ENCODE measurements at regions not wholly inside any gene's neighbourhood (a gene's known extent, or its start where the extent isn't known, plus 50 kb on each side); places are given as distances from the start of the nearest gene placed in this dataset.

- Histone ChIP-seq H3K27ac (ENCODE audit: control insufficient read depth, insufficient read depth) (no peak overlapping the region), H3K27me3 (replicated peaks in 1 of 2; ENCODE audit: control insufficient read depth in 2 of 2, insufficient read depth in 2 of 2, low read length in 1 of 2) (no peaks in the 10 kb centered on the region; a peak in 3 of 4 replicates), H4K20me1 (ENCODE audit: control insufficient read depth, insufficient read depth) (no peaks in the 10 kb centered on the region), H3K9ac (ENCODE audit: control insufficient read depth, insufficient read depth, low read length) (no peak overlapping the region), H3K4me1 (ENCODE audit: control insufficient read depth, insufficient read depth, low read length) (no peaks in the 10 kb centered on the region), H3K36me3 (ENCODE audit: control insufficient read depth in 2 of 2, insufficient read depth in 2 of 2, low read length in 1 of 2) (no peaks in the 10 kb centered on the region), H3K4me3 (no peak overlapping the region), H2AFZ (ENCODE audit: control insufficient read depth, low read depth, low read length) (no peak overlapping the region), H3K79me2 (ENCODE audit: control insufficient read depth, insufficient read depth, low read length) (no peaks in the 10 kb centered on the region), H3K9me3 (replicated peaks; ENCODE audit: control insufficient read depth, insufficient read depth, low read length) (no peaks in the 10 kb centered on the region), H3K4me2 (ENCODE audit: control insufficient read depth, insufficient read depth) (no peak overlapping the region)
- BruUV-seq (replicated peaks), result no TSS peak
- RAD21 ChIA-PET (ENCODE audit: unreplicated experiment), result no interaction called here
- ATAC-seq, result no peak
- SMC1A ChIA-PET (ENCODE audit: uncharacterized antibody, unreplicated experiment), result no interaction called here
- TF ChIP-seq IRF5 (IDR thresholded peaks at IDR 0.05; ENCODE audit: borderline replicate concordance) (no peak), EP300 (IDR thresholded peaks at IDR 0.05; ENCODE audit: borderline replicate concordance in 1 of 2, control insufficient read depth in 1 of 2, low read depth in 2 of 2, low read length in 2 of 2) (no peak), POLR2AphosphoS5 (IDR thresholded peaks at IDR 0.05; ENCODE audit: low read length) (no peak), CHD4 (IDR thresholded peaks at IDR 0.05) (no peak), SMAD1 (IDR thresholded peaks at IDR 0.05; ENCODE audit: low read depth, partially characterized antibody) (no peak), PAX8 (IDR thresholded peaks at IDR 0.05) (no peak), NFIC (IDR thresholded peaks at IDR 0.05; ENCODE audit: low read depth, low read length) (no peak)
- FAIRE-seq, result no peak
- WGBS (ENCODE audit: insufficient coverage, insufficient replicate concordance, low lambda C conversion rate, missing lambda C conversion rate), result 42% methylated on average over 5 of the region's 5 CpGs
- in situ Hi-C loops (cut with MboI), result no loop called here
- POLR2A ChIA-PET, result no interaction called here
- CTCF ChIA-PET, result no interaction called here
- DNase-seq (ENCODE audit: low read depth, low spot score), result no peak
- intact Hi-C loops (cut with micrococcal nuclease; ENCODE audit: unreplicated experiment), result no loop called here
Observed at GRCh38 chr11:127119356-127119755, 118.8 kb upstream of the KIRREL3 start.

DNA sequence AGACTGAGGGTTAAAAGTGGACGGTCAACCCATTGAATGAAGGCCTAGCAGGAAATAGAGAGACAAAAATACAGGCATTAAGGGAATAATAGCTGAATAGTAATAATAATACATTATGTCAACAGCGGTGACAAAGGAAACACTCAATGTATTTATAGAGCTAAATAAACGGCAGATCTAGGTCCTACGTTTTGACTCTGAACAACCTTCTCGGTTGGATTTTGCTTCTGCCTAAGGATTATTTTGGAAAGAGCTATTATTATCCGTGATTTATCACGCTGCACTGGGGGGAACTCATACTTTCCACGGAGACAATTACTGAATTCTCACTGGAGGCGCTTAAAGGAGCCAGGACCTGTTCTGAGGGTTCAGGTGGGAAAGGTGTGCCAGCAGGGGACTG, 118.2 kb upstream of the KIRREL3 start:
- POLR2A ChIA-PET, result no interaction called here
- intact Hi-C loops (cut with micrococcal nuclease; ENCODE audit: unreplicated experiment) (no loop called here), in situ Hi-C loops (cut with MboI) (no loop called here)
- no peaks in the 10 kb centered on the region for H3K4me1 ChIP-seq (ENCODE audit: control insufficient read depth, insufficient read depth, low read length)
- no peak overlapping the region for H3K27ac ChIP-seq (ENCODE audit: control insufficient read depth, insufficient read depth)
- no peak overlapping the region for H3K9ac ChIP-seq (ENCODE audit: control insufficient read depth, insufficient read depth, low read length)
- WGBS (ENCODE audit: insufficient coverage, insufficient replicate concordance, low lambda C conversion rate, missing lambda C conversion rate), result 9% methylated on average over 9 of the region's 9 CpGs
- SMC1A ChIA-PET (ENCODE audit: uncharacterized antibody, unreplicated experiment), result no interaction called here
- H3K79me2 ChIP-seq (ENCODE audit: control insufficient read depth, insufficient read depth, low read length), result no peaks in the 10 kb centered on the region
- H3K9me3 ChIP-seq (replicated peaks; ENCODE audit: control insufficient read depth, insufficient read depth, low read length), result no peaks in the 10 kb centered on the region
- no TSS peak for BruUV-seq (replicated peaks)
- FAIRE-seq, result no peak
- DNase-seq (ENCODE audit: low read depth, low spot score), result no peak
- CTCF ChIA-PET, result no interaction called here
- H3K4me2 ChIP-seq (ENCODE audit: control insufficient read depth, insufficient read depth), result no peak overlapping the region
- H3K4me3 ChIP-seq, result no peak overlapping the region
- no peaks in the 10 kb centered on the region; a peak in 3 of 4 replicates for H3K27me3 ChIP-seq (replicated peaks in 1 of 2; ENCODE audit: control insufficient read depth in 2 of 2, insufficient read depth in 2 of 2, low read length in 1 of 2)
- no peaks in the 10 kb centered on the region for H4K20me1 ChIP-seq (ENCODE audit: control insufficient read depth, insufficient read depth)
- H2AFZ ChIP-seq (ENCODE audit: control insufficient read depth, low read depth, low read length), result no peak overlapping the region
- H3K36me3 ChIP-seq (ENCODE audit: control insufficient read depth in 2 of 2, insufficient read depth in 2 of 2, low read length in 1 of 2), result no peaks in the 10 kb centered on the region
- no peak for ATAC-seq
- RAD21 ChIA-PET (ENCODE audit: unreplicated experiment), result no interaction called here
- no peak for TF ChIP-seq E2F8 (IDR thresholded peaks at IDR 0.05; ENCODE audit: low read depth, partially characterized antibody)
- TF ChIP-seq SUPT20H (IDR thresholded peaks at IDR 0.05; ENCODE audit: borderline replicate concordance, control insufficient read depth, low read depth, low read length), result no peak
- TF ChIP-seq RB1 (IDR thresholded peaks at IDR 0.05; ENCODE audit: borderline replicate concordance), result no peak
- TF ChIP-seq HDAC2 (IDR thresholded peaks at IDR 0.05), result no peak
- TF ChIP-seq TCF3 (IDR thresholded peaks at IDR 0.05; ENCODE audit: borderline replicate concordance, insufficient read depth, low read depth, low read length), result no peak
- no peak for TF ChIP-seq IKZF2 (IDR thresholded peaks at IDR 0.05)
- no peak for TF ChIP-seq MTA3 (IDR thresholded peaks at IDR 0.05; ENCODE audit: borderline replicate concordance, low read length)

Data from GM12878 (cell line).